ENCODE measurements at regions not wholly inside any gene's neighbourhood (a gene's known extent, or its start where the extent isn't known, plus 50 kb on each side); places are given as distances from the start of the nearest gene placed in this dataset.

DNA sequence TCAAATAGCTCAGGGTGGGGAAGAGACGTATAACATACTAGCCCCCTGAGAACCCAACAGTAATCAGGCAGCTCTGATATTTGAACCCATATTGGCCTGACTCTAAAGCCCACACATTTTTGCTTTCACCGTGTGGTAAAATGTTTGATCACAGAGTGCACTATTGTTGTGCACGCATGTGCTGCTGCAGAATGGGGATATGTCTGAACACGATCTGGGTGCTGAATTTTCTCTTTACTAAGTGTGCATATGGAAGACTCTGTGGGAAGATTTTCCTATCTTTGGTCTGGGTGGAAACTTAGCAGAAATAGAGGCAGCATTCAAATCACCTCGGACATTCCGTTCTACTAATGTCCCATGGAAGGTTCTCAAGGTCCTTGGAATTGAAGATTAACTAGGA lies 800.1 kb downstream of the TFAP2A start:
- DNase-seq (ENCODE audit: low read depth, low spot score), result no peak

DNA sequence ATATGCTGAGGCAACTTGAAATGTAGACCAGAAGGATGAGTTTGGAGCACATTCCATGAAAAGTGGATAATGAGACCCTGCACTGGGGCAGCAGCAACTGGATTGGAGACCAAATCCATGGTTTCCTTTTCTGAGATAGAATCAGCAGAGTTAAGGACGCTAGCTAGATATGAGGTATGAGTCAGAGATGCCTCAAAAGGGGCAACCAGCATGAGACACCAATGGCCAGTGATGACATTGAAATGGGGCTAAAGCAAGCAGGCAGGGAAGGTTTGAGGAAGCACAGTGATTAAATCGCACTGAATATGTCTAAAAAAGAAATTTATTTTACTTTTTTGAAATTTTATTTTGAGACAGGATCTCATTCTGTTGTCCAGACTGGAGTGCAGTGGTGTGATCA lies 802.4 kb downstream of the TFAP2A start:
- DNase-seq (ENCODE audit: low read depth, low spot score), result no peak

DNA sequence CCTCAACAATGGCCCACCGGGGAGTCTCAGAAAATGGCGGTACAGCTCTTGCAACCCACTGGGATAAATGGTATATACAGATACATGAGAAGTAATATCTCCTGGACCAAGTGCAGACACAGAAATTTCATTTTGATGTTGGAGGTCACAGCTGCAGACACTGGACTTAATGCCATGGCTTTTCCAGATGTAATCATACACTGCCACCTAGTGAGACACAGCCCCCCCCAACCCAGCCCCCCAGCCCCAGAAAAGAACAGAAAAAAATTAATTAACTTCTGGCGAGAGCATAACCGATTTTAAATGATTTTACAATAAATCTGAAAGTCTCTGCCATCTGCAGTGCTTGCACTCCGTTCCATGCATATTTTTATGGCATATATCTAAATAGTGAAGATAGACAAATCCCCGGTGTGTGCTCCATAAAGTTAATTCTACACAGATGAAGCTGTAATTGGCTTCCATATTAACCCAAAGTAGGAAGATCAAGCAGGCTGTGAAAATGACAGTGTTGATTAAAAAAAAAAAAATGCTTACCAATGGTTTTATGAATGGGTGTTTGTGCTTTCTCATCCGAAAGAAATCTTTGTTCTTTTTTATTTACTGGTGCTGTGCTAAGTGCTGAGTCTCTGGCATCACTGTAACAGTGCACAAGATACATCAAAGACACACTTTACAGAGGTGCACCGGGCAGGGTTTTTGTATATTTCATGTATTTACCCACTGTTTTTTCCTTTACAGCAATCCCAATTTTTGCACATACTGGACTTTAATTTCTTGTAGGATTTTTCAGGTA lies 804.1 kb downstream of the TFAP2A start:
- no peak for DNase-seq (ENCODE audit: low read depth, low spot score)

- no peak for DNase-seq (ENCODE audit: low read depth, low spot score)
These were observed 808.3 kb downstream of the TFAP2A start for GRCh38 chr6:9606435-9607134.

DNA sequence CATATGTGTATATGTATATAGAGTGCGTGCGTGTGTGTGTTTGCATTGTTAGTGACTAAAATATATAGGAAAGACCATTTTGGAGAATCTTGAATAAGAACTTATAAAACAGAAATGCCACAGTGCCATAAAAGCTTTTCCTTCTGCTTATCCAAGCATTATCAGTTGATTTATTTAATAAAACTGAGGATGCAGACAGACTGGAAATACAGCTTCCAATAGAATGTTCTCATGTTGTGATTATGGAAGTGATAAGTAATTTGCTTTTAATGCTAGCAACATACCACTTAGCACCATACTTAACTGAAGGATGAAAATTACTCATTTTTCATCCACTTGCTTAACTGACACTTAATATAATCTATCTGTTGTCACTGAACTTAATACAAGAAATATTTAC lies 820.1 kb downstream of the TFAP2A start:
- DNase-seq (ENCODE audit: low read depth, low spot score), result no peak

DNA sequence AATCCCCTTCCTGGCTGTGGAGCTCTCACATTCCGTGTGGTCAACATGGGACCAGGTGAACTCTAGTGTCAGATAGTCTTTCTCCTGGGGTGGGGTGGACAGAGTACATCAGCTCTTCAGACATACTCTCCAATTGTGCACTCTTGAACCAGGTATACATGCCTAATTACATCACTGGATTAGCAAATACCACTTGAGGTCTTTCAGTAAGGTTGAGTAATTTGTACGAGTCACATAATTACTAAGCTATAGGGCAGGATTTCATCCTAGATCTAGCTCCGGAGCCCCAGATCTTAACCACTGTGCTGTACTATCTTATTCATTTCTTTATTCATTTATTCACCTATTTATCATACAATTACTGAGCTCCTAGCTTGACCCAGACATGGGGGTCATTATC lies 821.3 kb downstream of the TFAP2A start:
- no peak for DNase-seq (ENCODE audit: low read depth, low spot score)

DNA sequence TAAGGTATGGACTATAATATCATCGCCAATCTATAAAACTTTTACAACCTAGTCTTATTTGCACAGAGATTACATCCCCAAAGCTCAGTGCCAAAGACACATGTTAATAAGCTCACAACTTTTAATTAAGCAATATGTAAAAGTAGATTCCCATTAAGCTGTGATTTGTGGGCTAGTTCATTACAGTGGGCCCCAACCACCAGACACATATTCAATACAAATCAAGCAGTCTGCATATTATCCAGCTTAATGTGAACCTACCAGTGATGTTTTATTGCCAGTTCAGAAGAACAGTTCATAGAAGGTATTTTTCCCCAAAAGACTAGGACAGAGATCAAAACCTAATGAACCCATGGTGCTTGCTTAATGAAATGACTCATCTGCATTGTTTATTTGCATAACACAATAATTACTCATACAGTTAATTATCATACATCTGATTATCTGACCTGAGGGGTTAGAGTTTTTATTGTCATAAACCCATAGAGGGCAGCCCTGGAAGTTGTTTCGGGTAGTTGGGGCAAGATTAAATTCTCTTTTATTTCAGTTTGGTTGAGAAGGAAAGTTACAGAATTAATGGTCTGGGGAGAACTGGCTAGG lies 831.0 kb downstream of the TFAP2A start:
- DNase-seq (ENCODE audit: low read depth, low spot score), result no peak

DNA sequence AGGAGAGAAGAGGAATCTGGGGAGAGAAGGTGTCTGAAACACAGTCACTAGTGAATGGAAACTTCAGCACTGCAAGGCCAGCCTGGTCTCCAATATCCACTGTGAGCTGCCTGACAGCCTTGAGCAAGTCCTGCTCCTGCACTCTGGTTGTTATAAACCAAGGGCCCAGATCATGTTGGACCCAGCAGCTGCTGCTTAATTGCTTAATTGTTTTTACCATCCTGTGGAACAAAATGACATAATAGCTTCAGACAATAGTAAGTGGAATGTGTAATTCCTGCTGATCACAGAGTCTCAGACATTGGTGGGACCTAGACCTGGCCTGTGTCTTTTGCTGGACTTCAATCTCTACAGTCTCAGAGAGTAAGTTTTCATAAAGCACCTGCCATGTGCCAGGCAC lies 833.7 kb downstream of the TFAP2A start:
- no peak for DNase-seq (ENCODE audit: low read depth, low spot score)

DNA sequence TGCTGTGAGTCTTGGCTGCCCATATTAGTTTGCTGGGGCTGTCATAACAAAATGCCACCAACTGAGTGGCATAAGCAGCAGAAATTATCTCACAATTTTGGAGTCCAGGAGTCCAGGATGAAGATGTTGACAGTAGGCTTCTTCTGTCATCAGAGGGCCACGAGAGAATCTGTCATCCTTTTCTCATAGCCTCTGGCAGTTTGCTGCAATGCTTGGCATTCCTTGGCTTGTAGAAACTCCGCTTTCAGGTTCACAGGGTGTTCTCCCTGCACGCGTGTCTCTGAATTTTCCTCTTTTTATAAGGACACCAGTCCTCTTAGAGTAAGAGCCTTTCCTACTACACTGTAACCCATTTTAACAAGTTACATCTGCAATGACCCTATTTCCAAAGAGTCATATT lies 838.4 kb downstream of the TFAP2A start:
- DNase-seq (ENCODE audit: low read depth, low spot score), result no peak

- DNase-seq (ENCODE audit: low read depth, low spot score), result no peak
These were observed 848.8 kb downstream of the TFAP2A start for GRCh38 chr6:9566096-9566495.

DNA sequence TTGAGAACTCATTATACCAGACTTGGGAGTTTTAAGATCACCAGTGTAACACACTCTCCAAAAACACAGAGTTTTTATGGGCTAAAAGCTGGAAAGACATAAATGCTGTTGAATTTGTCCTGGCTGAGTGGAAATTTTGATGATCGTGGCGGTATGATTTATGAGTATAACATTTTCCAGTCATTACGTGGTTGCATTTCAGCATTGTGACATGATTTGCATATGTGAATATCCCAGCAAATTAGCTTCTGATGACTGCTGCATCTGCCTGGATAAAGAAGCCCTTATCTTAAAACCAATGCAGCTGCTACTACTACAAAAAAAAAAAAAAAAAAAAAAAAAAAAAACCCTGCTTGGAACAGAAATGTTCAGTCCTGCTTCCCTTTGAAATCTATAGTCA lies 850.9 kb downstream of the TFAP2A start:
- DNase-seq (ENCODE audit: low read depth, low spot score), result no peak

GRCh38 chr6:9563568-9563967 lies 851.3 kb downstream of the TFAP2A start:
- no peak for DNase-seq (ENCODE audit: low read depth, low spot score)

- DNase-seq (ENCODE audit: low read depth, low spot score), result no peak
These were observed 860.1 kb downstream of the TFAP2A start for GRCh38 chr6:9554806-9555205.

- DNase-seq (ENCODE audit: low read depth, low spot score), result no peak
These were observed 860.6 kb downstream of the TFAP2A start for GRCh38 chr6:9554323-9554722.

DNA sequence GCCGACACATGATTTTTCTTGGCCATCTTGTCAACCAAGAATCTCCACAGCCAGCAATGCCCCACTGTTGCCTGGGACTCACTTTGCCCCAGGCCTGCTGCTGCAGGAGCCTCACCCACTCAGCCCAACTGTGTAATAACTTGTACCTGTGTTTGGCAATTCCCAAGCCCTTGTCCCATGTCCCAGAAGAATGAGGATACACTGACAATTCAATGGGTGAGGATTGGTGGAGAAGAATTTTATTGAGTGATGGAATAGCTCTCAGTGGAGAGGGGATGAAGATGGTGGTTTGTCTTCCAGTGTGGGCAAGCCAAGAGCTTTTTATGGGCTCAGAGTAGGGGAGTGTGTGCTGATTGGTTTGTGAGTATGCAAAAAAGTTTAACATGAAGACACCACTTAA lies 861.9 kb downstream of the TFAP2A start:
- no peak for DNase-seq (ENCODE audit: low read depth, low spot score)

- no peak for DNase-seq (ENCODE audit: low read depth, low spot score)
These were observed 871.2 kb downstream of the TFAP2A start for GRCh38 chr6:9543649-9544048.

DNA sequence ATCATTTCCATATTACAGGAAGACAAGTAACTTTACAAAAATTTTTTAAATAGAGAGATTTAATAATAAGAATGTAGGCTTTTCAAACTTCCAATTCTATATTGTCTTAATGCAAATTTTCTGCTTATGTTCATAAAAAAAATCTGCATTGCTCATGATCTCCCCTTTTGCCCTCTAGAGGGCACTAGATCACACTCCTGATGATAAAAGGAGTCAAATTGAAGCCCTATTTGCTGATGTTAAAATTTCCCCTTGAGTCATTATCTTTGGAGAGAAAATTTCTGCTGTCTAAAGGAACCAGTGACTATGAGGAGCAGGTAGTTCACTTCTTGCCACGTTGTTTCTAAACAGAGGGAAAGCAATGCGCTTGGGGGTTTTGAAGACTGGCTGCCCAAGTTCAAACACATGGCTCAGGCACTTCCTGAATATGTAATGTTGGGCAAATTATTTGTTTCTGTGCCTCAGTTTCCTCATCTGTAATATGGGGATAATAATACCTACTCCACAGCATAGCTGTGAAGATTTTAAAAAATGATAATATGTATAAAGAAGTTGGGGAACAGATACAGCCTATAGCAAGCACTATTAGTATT lies 874.2 kb downstream of the TFAP2A start:
- DNase-seq (ENCODE audit: low read depth, low spot score), result peak; percentile 58

DNA sequence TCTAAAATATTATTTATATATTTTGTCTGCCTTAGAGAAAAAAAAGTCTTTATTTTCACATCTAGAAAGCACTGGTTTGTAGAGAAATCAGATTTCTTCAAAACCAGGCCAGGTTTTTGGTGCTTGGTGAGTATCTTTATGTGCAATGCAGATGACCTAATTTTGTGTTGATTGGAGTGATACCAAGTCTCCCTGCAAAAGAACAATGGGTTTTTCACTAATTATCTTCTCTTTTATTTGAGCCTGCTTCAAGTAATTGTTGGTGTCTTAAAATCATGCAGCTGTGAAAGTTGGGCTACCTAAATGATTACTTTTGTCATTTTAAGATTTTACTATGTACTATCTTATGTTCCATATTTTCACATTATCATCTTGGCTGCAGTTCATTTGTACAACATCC lies 874.7 kb downstream of the TFAP2A start:
- peak; percentile 37 for DNase-seq (ENCODE audit: low read depth, low spot score)

DNA sequence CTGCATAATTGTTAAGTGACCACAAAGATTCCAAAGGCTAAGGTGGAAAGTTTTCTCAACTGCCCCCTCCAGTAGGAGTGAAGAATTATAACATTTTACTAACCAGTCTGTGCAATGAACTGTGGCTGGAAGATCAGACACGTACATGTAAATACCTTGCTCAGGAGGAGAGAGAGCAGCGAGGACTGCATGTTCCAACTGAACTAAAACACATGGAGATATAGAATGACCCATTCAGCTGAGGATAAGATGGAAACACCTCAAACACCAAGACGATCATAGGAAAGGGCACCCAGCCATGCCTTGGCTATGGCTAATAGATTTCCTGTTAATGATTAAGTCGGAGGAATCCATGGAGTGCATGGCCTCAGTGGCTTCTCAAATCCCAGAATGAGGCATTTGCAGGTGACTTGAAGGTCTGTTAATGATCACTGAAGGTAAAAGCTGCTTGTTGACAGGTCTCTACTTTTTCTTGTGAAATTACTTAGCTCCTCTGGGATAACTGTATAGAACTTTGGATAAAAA lies 875.6 kb downstream of the TFAP2A start:
- DNase-seq (ENCODE audit: low read depth, low spot score), result no peak

DNA sequence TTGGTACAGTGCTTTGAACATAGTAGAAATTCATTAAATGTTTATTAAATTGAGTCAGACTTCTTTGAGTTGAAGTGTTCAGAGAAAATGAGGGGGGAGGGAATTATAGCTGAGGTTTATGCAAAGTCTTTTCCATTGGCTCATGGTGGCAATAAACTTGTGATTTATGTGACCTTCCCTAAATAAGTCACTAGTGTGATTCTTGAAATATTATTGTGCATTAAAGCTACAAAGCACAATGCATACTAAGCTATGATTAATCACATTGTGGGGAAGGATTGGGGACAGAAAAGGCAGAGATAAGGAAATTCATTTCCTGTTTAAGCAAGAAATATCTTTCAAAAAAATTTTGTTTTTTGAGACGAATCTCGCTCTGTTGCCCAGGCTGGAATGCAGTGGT lies 877.5 kb downstream of the TFAP2A start:
- peak; percentile 66 for DNase-seq (ENCODE audit: low read depth, low spot score)

DNA sequence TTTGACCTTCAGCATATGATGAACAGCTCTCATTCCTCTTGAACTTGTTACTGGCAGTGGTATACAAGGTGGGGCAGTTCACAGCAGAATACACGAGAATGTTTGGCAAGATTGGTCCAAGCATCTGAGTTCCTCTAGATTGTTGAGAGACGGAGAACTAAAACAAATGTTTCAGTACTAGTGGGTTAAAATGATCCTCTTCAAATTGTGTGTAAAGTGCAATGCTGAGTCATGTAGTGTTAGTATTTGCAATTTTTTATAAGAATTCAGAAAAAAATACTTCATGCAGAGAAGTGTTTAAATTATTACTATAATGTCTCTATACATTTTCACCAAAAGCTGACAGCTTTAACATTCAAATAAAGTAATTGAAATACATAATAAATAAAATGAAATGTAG lies 879.8 kb downstream of the TFAP2A start:
- DNase-seq (ENCODE audit: low read depth, low spot score), result no peak
